Heart left ventricle (tissue), 16 donors: ENCODE measurements at regions not wholly inside any gene's neighbourhood (a gene's known extent, or its start where the extent isn't known, plus 50 kb on each side); places are given as distances from the start of the nearest gene placed in this dataset.

Source experiments
- ATAC-seq, 4 donors: fragments of 200-7000 bp; cut with Tn5 transposase; one replicate each; pipeline ENCODE4 v1.9.1; 2020 to 2022; ENCODE audit warnings: moderate library complexity in 4 of 4, mild to moderate bottlenecking in 3 of 4, moderate number of reproducible peaks in 1 of 4
- DNase-seq, 5 donors: peaks; one replicate each; pipeline ENCODE4 v3.0.0-alpha.2; 2020
- H3K27ac ChIP-seq, 12 donors: fragments of 200-600 bp; sonication (generic) in 4 of 12; one replicate each; pipeline versions ENCODE4 v1.5.0 to v1.8.0; 2016 to 2022; ENCODE audit warnings: mild to moderate bottlenecking in 2 of 12
- H3K27me3 ChIP-seq, 9 donors: fragments of 200-600 bp; sonication (generic) in 2 of 9; one replicate each; pipeline versions ENCODE4 v1.5.1 to v1.8.0; 2016 to 2022; ENCODE audit warnings: mild to moderate bottlenecking in 3 of 9
- H3K36me3 ChIP-seq, 9 donors: fragments of 200-600 bp; sonication (generic) in 2 of 9; one replicate each; pipeline versions ENCODE4 v1.5.0 to v1.8.0; 2018 to 2022; ENCODE audit warnings: mild to moderate bottlenecking in 2 of 9
- H3K4me1 ChIP-seq, 12 donors: fragments of 200-600 bp; sonication (generic) in 4 of 12; one replicate each; pipeline versions ENCODE4 v1.5.0 to v1.8.0; 2016 to 2022; ENCODE audit warnings: mild to moderate bottlenecking in 3 of 12
- H3K4me3 ChIP-seq, 12 donors: fragments of 200-600 bp; sonication (generic) in 4 of 12; one replicate each; pipeline versions ENCODE4 v1.5.0 to v1.8.0; 2017 to 2022; ENCODE audit warnings: mild to moderate bottlenecking in 9 of 12, moderate library complexity in 4 of 12
- H3K9me3 ChIP-seq, 12 donors: fragments of 200-600 bp; sonication (generic) in 4 of 12; one replicate each; pipeline versions ENCODE4 v1.5.0 to v1.8.0; 2016 to 2022; ENCODE audit warnings: mild to moderate bottlenecking in 1 of 12
- POLR2A ChIP-seq, 2 donors: fragments of 450-650 bp; IDR thresholded peaks; one replicate each; pipeline ENCODE4 v1.6.1; 2017; ENCODE audit warnings: antibody characterized with exemption in 2 of 2, mild to moderate bottlenecking in 2 of 2, moderate library complexity in 2 of 2
- WGBS, 4 donors: extraction: QIAGEN DNeasy Blood & Tissue Kit in 2 of 4; methylation state at CpG; one replicate each; pipeline versions ENCODE4 v1.1.5 to v1.1.7; 2013 to 2018; 5-methylcytosine and 5-hydroxymethylcytosine counted together
- intact Hi-C, 10 donors: fragments of 100-400 bp; cut with DNase I; formaldehyde crosslinking; loops; one replicate each; pipeline versions ENCODE4 v1.11.1 to v1.14.2; 2022
- TF ChIP-seq, protein P1 (sequence below), 12 donors: fragments of 200-600 bp; sonication (generic) in 4 of 12; IDR thresholded peaks; one replicate each; pipeline versions ENCODE4 v1.5.0 to v1.8.0; 2018 to 2022; ENCODE audit warnings: antibody characterized with exemption in 12 of 12, mild to moderate bottlenecking in 5 of 12
- donor health status: ischemic (EF 13 %, LVEDD 7.1; RV severe dilation, severe dysfunction).
- donor health status: healthy with polysubstance abuse.
- donor health status: DM: no; HTN: yes; CAD: no.
- donor health status: DM: no; HTN: no; CAD: no.
- donor health status: ischemic (EF 25% LVEDD 6.9; RV normal size, moderate dysfunction).
- donor health status: ischemic (EF 25% LVEDD 5.7; RV mildly dilated, moderate dysfunction).
- donor health status: healthy.
- donor health status: DM: yes; HTN: yes; CAD: no.
- donor health status: ischemic (EF 35%, LVEDD 5.7; RV mildly dilated, moderate dysfunction).
- donor health status: nonischemic (EF 11% LVEDD 7.7; RV severe dilation, severe dysfunction).
- donor health status: DM: yes; HTN: yes; CAD: no.
- donor health status: PGD.
- donor health status: ischemic (EF 29% LVEDD 5.4; RV normal size, mild dysfunction).
- donor health status: nonischemic (EF 23%, LVEDD 6.1; RV moderate dilation, normal function).

DNA sequence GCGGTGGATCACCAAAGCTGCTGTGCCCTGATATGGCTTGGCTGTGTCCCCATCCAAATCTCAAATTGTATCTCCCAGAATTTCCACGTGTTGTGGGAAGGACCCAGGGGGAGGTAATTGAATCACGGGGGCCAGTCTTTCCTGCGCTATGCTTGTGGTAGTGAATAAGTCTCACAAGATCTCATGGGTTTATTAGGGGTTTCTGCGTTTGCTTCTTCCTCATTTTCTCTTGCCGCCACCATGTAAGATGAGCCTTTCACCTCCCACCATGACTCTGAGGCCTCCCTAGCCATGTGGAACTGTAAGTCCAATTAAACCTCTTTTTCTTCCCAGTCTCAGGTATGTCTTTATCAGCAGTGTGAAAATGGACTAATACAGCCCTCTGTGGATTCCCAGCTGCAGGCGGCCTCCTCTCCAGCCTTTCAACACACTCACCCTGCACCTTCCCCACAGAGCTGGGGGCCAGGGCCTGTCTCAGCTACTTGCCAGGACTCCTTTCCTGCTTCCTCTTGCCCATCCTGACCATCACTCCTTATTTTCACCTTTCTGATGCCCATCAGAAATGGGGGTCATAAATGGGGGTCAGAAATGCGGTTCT lies 57.2 kb upstream of the TOMM7 start:
- WGBS, 4 donors, result 65 to 75% (median 73%) methylated on average over 8 of the region's 8 CpGs
- intact Hi-C loops, result no loop called here

GRCh38 chr7:22879280-22879679 lies 56.6 kb upstream of the TOMM7 start:
- ATAC-seq (no peak), DNase-seq (no peak)
- WGBS, 4 donors, result 84 to 89% (median 87%) methylated on average over 4 of the region's 4 CpGs
- TF ChIP-seq POLR2A (IDR thresholded peaks at IDR 0.05), result no peak
- TF ChIP-seq, protein P1, sequence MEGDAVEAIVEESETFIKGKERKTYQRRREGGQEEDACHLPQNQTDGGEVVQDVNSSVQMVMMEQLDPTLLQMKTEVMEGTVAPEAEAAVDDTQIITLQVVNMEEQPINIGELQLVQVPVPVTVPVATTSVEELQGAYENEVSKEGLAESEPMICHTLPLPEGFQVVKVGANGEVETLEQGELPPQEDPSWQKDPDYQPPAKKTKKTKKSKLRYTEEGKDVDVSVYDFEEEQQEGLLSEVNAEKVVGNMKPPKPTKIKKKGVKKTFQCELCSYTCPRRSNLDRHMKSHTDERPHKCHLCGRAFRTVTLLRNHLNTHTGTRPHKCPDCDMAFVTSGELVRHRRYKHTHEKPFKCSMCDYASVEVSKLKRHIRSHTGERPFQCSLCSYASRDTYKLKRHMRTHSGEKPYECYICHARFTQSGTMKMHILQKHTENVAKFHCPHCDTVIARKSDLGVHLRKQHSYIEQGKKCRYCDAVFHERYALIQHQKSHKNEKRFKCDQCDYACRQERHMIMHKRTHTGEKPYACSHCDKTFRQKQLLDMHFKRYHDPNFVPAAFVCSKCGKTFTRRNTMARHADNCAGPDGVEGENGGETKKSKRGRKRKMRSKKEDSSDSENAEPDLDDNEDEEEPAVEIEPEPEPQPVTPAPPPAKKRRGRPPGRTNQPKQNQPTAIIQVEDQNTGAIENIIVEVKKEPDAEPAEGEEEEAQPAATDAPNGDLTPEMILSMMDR (IDR thresholded peaks at IDR 0.05), result no peak
- Histone ChIP-seq H3K4me1 (no peaks in the 10 kb centered on the region), H3K36me3 (no peaks in the 10 kb centered on the region), H3K9me3 (no peaks in the 10 kb centered on the region), H3K27ac (no peak overlapping the region), H3K4me3 (no peak overlapping the region), H3K27me3 (no peaks in the 10 kb centered on the region)
- intact Hi-C loops, result no loop called here

More for the DNA sequence above, 57.2 kb upstream of the TOMM7 start:
- TF ChIP-seq, protein P1 (IDR thresholded peaks at IDR 0.05), result no peak
- TF ChIP-seq POLR2A (IDR thresholded peaks at IDR 0.05), result no peak
- Histone ChIP-seq H3K27me3 (no peaks in the 10 kb centered on the region), H3K4me1 (peaks cover 0 to 1% (median 0%) of the 10 kb centered on the region in 12 donors), H3K4me3 (no peak overlapping the region), H3K9me3 (no peaks in the 10 kb centered on the region), H3K27ac (no peak overlapping the region), H3K36me3 (no peaks in the 10 kb centered on the region)
- ATAC-seq (no peak), DNase-seq (no peak)

DNA sequence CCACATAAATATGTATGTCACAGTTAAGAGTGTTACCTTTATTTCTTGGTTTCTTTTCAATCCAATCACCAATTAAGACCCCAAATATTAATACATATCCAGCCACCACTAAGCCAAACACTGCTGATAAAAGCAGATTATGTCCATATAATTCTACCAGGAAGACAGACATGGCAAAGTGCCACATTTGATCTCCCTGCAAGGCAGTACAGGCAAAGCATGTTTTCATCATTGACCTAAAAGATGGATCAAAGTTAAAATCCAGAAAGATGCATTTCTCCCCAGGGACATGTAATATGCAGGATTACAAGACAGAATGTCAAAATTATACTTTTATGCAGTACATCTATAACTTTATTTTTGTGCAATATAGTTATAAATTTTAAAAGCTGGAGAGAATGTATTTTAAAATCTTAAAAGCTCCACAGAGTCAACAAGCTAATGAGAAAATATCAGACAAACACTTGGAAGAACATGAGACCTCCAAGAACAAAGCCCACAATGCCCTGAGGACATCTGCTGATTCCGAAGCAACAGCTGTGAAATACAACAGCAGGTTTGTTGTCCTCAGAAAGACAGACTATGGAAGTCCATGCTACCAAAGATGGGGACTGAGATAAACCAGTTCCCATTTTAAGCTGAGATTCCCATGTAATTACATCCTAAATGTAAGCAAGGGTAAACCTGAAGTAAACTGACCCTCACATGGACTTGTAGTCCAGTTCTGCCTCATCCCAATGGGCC lies 54.5 kb upstream of the TOMM7 start:
- Histone ChIP-seq H3K4me3 (no peak overlapping the region), H3K27me3 (no peaks in the 10 kb centered on the region), H3K27ac (no peak overlapping the region), H3K9me3 (no peaks in the 10 kb centered on the region), H3K36me3 (no peaks in the 10 kb centered on the region), H3K4me1 (peaks cover 0 to 7% (median 0%) of the 10 kb centered on the region in 12 donors)
- no peak for DNase-seq
- no peak for ATAC-seq
- TF ChIP-seq, protein P1 (IDR thresholded peaks at IDR 0.05), result no peak
- no peak for TF ChIP-seq POLR2A (IDR thresholded peaks at IDR 0.05)
- intact Hi-C loops, result no loop called here
- 76 to 86% (median 84%) methylated on average over 1 of the region's 1 CpG for WGBS, 4 donors

DNA sequence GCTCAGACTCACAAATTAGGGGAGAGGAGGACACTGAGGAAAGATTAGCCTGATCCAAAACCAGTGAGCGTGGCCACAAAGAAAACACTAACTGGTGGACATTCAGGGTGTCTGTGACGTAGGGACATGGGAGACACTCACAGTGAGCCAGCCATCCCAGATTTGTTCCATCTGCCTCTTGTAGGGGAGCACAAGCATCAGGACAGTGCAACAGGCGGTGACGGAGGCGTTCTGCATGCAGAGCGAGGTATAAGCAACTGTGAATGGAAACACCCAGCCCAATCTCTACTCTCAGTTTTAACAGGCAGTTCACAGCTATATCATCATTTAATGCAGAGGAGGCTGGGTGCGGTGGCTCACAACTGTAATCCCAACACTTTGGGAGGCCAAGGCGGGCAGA lies 52.8 kb upstream of the TOMM7 start:
- ATAC-seq (no peak), DNase-seq (no peak)
- no peak for TF ChIP-seq POLR2A (IDR thresholded peaks at IDR 0.05)
- TF ChIP-seq, protein P1 (IDR thresholded peaks at IDR 0.05), result no peak
- no peaks in the 10 kb centered on the region for H3K27me3 ChIP-seq
- H3K27ac ChIP-seq, result no peak overlapping the region
- intact Hi-C loops, result no loop called here
- peaks cover 0 to 9% (median 0%) of the 10 kb centered on the region in 12 donors for H3K4me1 ChIP-seq
- no peak overlapping the region for H3K4me3 ChIP-seq
- H3K9me3 ChIP-seq, result no peaks in the 10 kb centered on the region
- 96 to 98% (median 97%) methylated on average over 8 of the region's 8 CpGs for WGBS, 4 donors
- H3K36me3 ChIP-seq, result no peaks in the 10 kb centered on the region
